Lung (tissue), 11 donors: ENCODE measurements at regions not wholly inside any gene's neighbourhood (a gene's known extent, or its start where the extent isn't known, plus 50 kb on each side); places are given as distances from the start of the nearest gene placed in this dataset.
A peak's percentile ranks its signal among the peaks of the same experiment; 100 is the strongest.

ENCODE experiments used
- ATAC-seq: fragments of 200-7000 bp; cut with Tn5 transposase; one replicate; pipeline ENCODE4 v1.9.1; 2020; ENCODE audit warnings: moderate number of reproducible peaks; ENCODE audit not compliant: insufficient read depth, low FRiP score
- DNase-seq, 3 donors: peaks; one replicate each; pipeline ENCODE4 v3.0.0-alpha.2; 2013 to 2017
- H3K27ac ChIP-seq, 2 donors: one replicate each; pipeline ENCODE4 v1.5.1; 2013; ENCODE audit warnings: mild to moderate bottlenecking in 2 of 2, moderate library complexity in 2 of 2, control low read depth in 1 of 2, inconsistent platforms in 1 of 2, low read depth in 1 of 2, low read length in 1 of 2
- H3K27me3 ChIP-seq, 3 donors: one replicate each; pipeline ENCODE4 v1.5.1; 2013; ENCODE audit warnings: low read length in 2 of 3; ENCODE audit not compliant: control insufficient read depth in 3 of 3, insufficient read depth in 3 of 3
- H3K36me3 ChIP-seq, 4 donors: one replicate each; pipeline ENCODE4 v1.5.1; 2013; ENCODE audit warnings: low read length in 4 of 4, mild to moderate bottlenecking in 1 of 4, moderate library complexity in 1 of 4; ENCODE audit not compliant: control insufficient read depth in 4 of 4, insufficient read depth in 4 of 4
- H3K4me1 ChIP-seq, 5 donors: one replicate each; pipeline ENCODE4 v1.5.1; 2013; ENCODE audit warnings: low read length in 5 of 5, mild to moderate bottlenecking in 2 of 5, moderate library complexity in 1 of 5; ENCODE audit not compliant: control insufficient read depth in 5 of 5, insufficient read depth in 5 of 5
- H3K4me3 ChIP-seq: one replicate; pipeline ENCODE4 v1.5.1; 2013; ENCODE audit warnings: mild to moderate bottlenecking, control low read depth, moderate library complexity
- H3K9ac ChIP-seq, 2 donors: one replicate each; pipeline ENCODE4 v1.5.1; 2013; ENCODE audit warnings: low read length in 2 of 2, control low read depth in 1 of 2; ENCODE audit not compliant: insufficient read depth in 1 of 2
- H3K9me3 ChIP-seq, 4 donors: one replicate each; pipeline ENCODE4 v1.5.1; 2013; ENCODE audit warnings: low read length in 3 of 4, mild to moderate bottlenecking in 1 of 4, moderate library complexity in 1 of 4; ENCODE audit not compliant: control insufficient read depth in 4 of 4, insufficient read depth in 3 of 4
- CTCF ChIP-seq: IDR thresholded peaks from 2 replicates; pipeline ENCODE4 v1.5.1; 2012; ENCODE audit warnings: mild to moderate bottlenecking; ENCODE audit errors: control extremely low read depth, extremely low read depth
- WGBS, 2 donors: extraction: QIAGEN DNeasy Blood & Tissue Kit; methylation state at CpG; one replicate each; pipeline ENCODE4 v1.1.7; 2013; 5-methylcytosine and 5-hydroxymethylcytosine counted together
- donor health status: control.
- donor health status: control.
- donor health status: Bipolar disorder and iron deficiency.
- donor health status: healthy.
- donor health status: DM: yes; HTN: yes; CAD: no.

GRCh38 chr4:38572793-38573192 lies 91.2 kb upstream of the KLF3 start:
- ATAC-seq = no peak

GRCh38 chr4:38574559-38575333 lies 89.3 kb upstream of the KLF3 start:
- no peaks in the 10 kb centered on the region for H3K27me3 ChIP-seq
- no peak for TF ChIP-seq CTCF
- ATAC-seq (no peak), DNase-seq (no peak)
- H3K9me3 ChIP-seq = no peaks in the 10 kb centered on the region
- H3K9ac ChIP-seq = no peak overlapping the region
- H3K27ac ChIP-seq = no peak overlapping the region
- WGBS, 2 donors = 57 to 71% methylated on average over 17 of the region's 17 CpGs
- no peaks in the 10 kb centered on the region for H3K36me3 ChIP-seq
- H3K4me1 ChIP-seq = peaks cover 0 to 3% (median 0%) of the 10 kb centered on the region in 5 donors
- H3K4me3 ChIP-seq = no peak overlapping the region

More at GRCh38 chr4:38572793-38573192, 91.2 kb upstream of the KLF3 start:
- Histone ChIP-seq H3K4me1 (peaks cover 0 to 3% (median 0%) of the 10 kb centered on the region in 5 donors), H3K9ac (no peak overlapping the region), H3K36me3 (no peaks in the 10 kb centered on the region), H3K27ac (no peak overlapping the region), H3K4me3 (no peak overlapping the region), H3K9me3 (no peaks in the 10 kb centered on the region), H3K27me3 (no peaks in the 10 kb centered on the region)
- DNase-seq = peak in 2 of 3 donors; percentile 42 to 70
- no peak for TF ChIP-seq CTCF

GRCh38 chr4:38576767-38577166 lies 87.2 kb upstream of the KLF3 start:
- no peak overlapping the region for H3K9ac ChIP-seq
- ATAC-seq (no peak), DNase-seq (no peak)
- no peaks in the 10 kb centered on the region for H3K27me3 ChIP-seq
- H3K27ac ChIP-seq = no peak overlapping the region
- TF ChIP-seq CTCF = no peak
- H3K4me1 ChIP-seq = peaks cover 0 to 3% (median 0%) of the 10 kb centered on the region in 5 donors
- 94 to 95% methylated on average over 3 of the region's 3 CpGs for WGBS, 2 donors
- peaks cover 0 to 3% (median 0%) of the 10 kb centered on the region in 4 donors for H3K9me3 ChIP-seq
- H3K4me3 ChIP-seq = no peak overlapping the region
- H3K36me3 ChIP-seq = no peaks in the 10 kb centered on the region
